NCI-H1417 (cell line): ENCODE measurements at regions not wholly inside any gene's neighbourhood (a gene's known extent, or its start where the extent isn't known, plus 50 kb on each side); places are given as distances from the start of the nearest gene placed in this dataset.

ENCODE experiments used
- DNase-seq, 3 experiments: peaks; one replicate each; lab custom pipeline; 2025; lab: John Stamatoyannopoulos, UW

GRCh38 chr2:217195658-217196446, 336.0 kb upstream of the TNP1 start:
- no peak for DNase-seq

- no peak for DNase-seq
Measured at GRCh38 chr2:217195016-217195415, 335.2 kb upstream of the TNP1 start.

- peak in 1 of 3 experiments; percentile 38 for DNase-seq
Measured at GRCh38 chr2:217193431-217194340, 333.8 kb upstream of the TNP1 start.

- DNase-seq, result no peak
Measured at GRCh38 chr2:217192366-217192765, 332.5 kb upstream of the TNP1 start.

GRCh38 chr2:217189747-217190146, 329.9 kb upstream of the TNP1 start:
- no peak for DNase-seq

- no peak for DNase-seq
Measured at GRCh38 chr2:217189131-217189530, 329.3 kb upstream of the TNP1 start.

- DNase-seq, result no peak
Measured at GRCh38 chr2:217186668-217187159, 326.9 kb upstream of the TNP1 start.

GRCh38 chr2:217186152-217186551, 326.3 kb upstream of the TNP1 start:
- no peak for DNase-seq

- DNase-seq, result no peak
Measured at GRCh38 chr2:217185265-217185995, 325.6 kb upstream of the TNP1 start.

- no peak for DNase-seq
Measured at GRCh38 chr2:217184242-217184641, 324.4 kb upstream of the TNP1 start.

GRCh38 chr2:217183471-217183870, 323.6 kb upstream of the TNP1 start:
- no peak for DNase-seq

GRCh38 chr2:217182926-217183325, 323.1 kb upstream of the TNP1 start:
- peak in 2 of 3 experiments; percentile 8 to 38 for DNase-seq

GRCh38 chr2:217181512-217181911, 321.6 kb upstream of the TNP1 start:
- no peak for DNase-seq

- no peak for DNase-seq
Measured at GRCh38 chr2:217179854-217180253, 320.0 kb upstream of the TNP1 start.

- no peak for DNase-seq
Measured at GRCh38 chr2:217178341-217178740, 318.5 kb upstream of the TNP1 start.

- no peak for DNase-seq
Measured at GRCh38 chr2:217177720-217178119, 317.9 kb upstream of the TNP1 start.

GRCh38 chr2:217171874-217172273, 312.0 kb upstream of the TNP1 start:
- DNase-seq, result no peak

- peak in 1 of 3 experiments; percentile 7 for DNase-seq
Measured at GRCh38 chr2:217168496-217168895, 308.6 kb upstream of the TNP1 start.

GRCh38 chr2:217167531-217167930, 307.7 kb upstream of the TNP1 start:
- no peak for DNase-seq

GRCh38 chr2:217166241-217166850, 306.5 kb upstream of the TNP1 start:
- DNase-seq, result peak; percentile 25 to 69 (median 40)

- no peak for DNase-seq
Measured at GRCh38 chr2:217165547-217165946, 305.7 kb upstream of the TNP1 start.

GRCh38 chr2:217163987-217164386, 304.1 kb upstream of the TNP1 start:
- DNase-seq, result no peak
